ENCODE measurements at regions not wholly inside any gene's neighbourhood (a gene's known extent, or its start where the extent isn't known, plus 50 kb on each side); places are given as distances from the start of the nearest gene placed in this dataset.

- no TSS peak for BruUV-seq (replicated peaks)
- dilution Hi-C loops (cut with HindIII; ENCODE audit: low sequenced_read_pairs, unreplicated experiment): no loop called here
These were observed 935.5 kb downstream of the RAB28 start for GRCh38 chr4:12548678-12549077.

More at GRCh38 chr4:12548678-12549077, 935.5 kb downstream of the RAB28 start:
- H3K79me1 ChIP-seq (ENCODE audit: low read depth in 1 of 2, low read length in 2 of 2): no peaks in the 10 kb centered on the region
- no peak overlapping the region for H2BK15ac ChIP-seq (ENCODE audit: low read depth, low read length)
- no peak overlapping the region for H3K4me3 ChIP-seq (ENCODE audit: insufficient read depth, low read depth, low read length)
- H3K9ac ChIP-seq (ENCODE audit: low read depth, low read length): no peak overlapping the region
- no peaks in the 10 kb centered on the region for H4K20me1 ChIP-seq (ENCODE audit: insufficient read depth, low read length)
- no peak overlapping the region for H3K4me2 ChIP-seq (ENCODE audit: low read depth, low read length)
- no peak overlapping the region for H4K91ac ChIP-seq (ENCODE audit: insufficient read depth, low read depth, low read length)
- H3K18ac ChIP-seq (ENCODE audit: low read depth, low read length): no peak overlapping the region
- DNase-seq (no peak), ATAC-seq (ENCODE audit: low read depth) (no peak)
- H3K27ac ChIP-seq (ENCODE audit: insufficient read depth, low read length): no peak overlapping the region
- no peak overlapping the region for H4K5ac ChIP-seq (ENCODE audit: low read depth, low read length)
- WGBS, 2 experiments (ENCODE audit: extremely low coverage in 2 of 2, insufficient read length in 1 of 2): no CpG with 5 or more reads among the region's 4 CpGs
- no peaks in the 10 kb centered on the region for H3K9me1 ChIP-seq (ENCODE audit: insufficient read depth, low read length)
- no peak overlapping the region for H4K8ac ChIP-seq (ENCODE audit: low read depth in 2 of 2, low read length in 2 of 2)
- no peak overlapping the region for H2AFZ ChIP-seq (replicated peaks; ENCODE audit: low read length, poor library complexity)
- intact Hi-C loops (cut with micrococcal nuclease) (no loop called here), in situ Hi-C loops (cut with MboI; ENCODE audit: low sequenced_read_pairs) (no loop called here)
- no peaks in the 10 kb centered on the region for H3K4me1 ChIP-seq (ENCODE audit: control insufficient read depth, insufficient read depth, low read length)
- H3K23ac ChIP-seq (ENCODE audit: low read depth, low read length): no peak overlapping the region
- no peaks in the 10 kb centered on the region; the same call in 1 of the 2 replicates for H3K9me3 ChIP-seq (ENCODE audit: control insufficient read depth, insufficient read depth, low read length)
- no peak overlapping the region for H3K56ac ChIP-seq (ENCODE audit: extremely low read depth, insufficient read depth, low read length)
- no peak overlapping the region for H2AK9ac ChIP-seq (replicated peaks; ENCODE audit: low read depth, low read length, poor library complexity)
- no peak overlapping the region for H2BK5ac ChIP-seq (ENCODE audit: low read depth, low read length, poor library complexity, severe bottlenecking)
- no peaks in the 10 kb centered on the region for H3K36me3 ChIP-seq (ENCODE audit: control insufficient read depth, insufficient read depth, low read length)
- no peaks in the 10 kb centered on the region for H3K27me3 ChIP-seq (ENCODE audit: control insufficient read depth, insufficient read depth, low read length)
- H2BK20ac ChIP-seq (ENCODE audit: low read depth, low read length): no peak overlapping the region
- no peak overlapping the region for H2BK120ac ChIP-seq (ENCODE audit: low read depth, low read length)
- ChIA-PET POLR2A (ENCODE audit: unreplicated experiment) (no interaction called here), CTCF (no interaction called here)
- H3K14ac ChIP-seq (replicated peaks; ENCODE audit: low read depth, low read length): no peak overlapping the region
- no peak overlapping the region for H3K4ac ChIP-seq (ENCODE audit: low read depth, low read length)
- no peak overlapping the region for H2AK5ac ChIP-seq (ENCODE audit: low read depth, low read length)
- TF ChIP-seq RCOR1 (IDR thresholded peaks at IDR 0.05; ENCODE audit: insufficient replicate concordance, low read length) (no peak), MAFK (IDR thresholded peaks at IDR 0.05; ENCODE audit: low read depth, low read length) (no peak), SMC3 (IDR thresholded peaks at IDR 0.05; ENCODE audit: low read depth, low read length) (no peak), ELK1 (IDR thresholded peaks at IDR 0.05; ENCODE audit: borderline replicate concordance, low read depth, low read length) (no peak), MAZ (IDR thresholded peaks at IDR 0.05; ENCODE audit: borderline replicate concordance, low read depth, low read length) (no peak), POLR2A (IDR thresholded peaks at IDR 0.05; ENCODE audit: low read depth, low read length) (no peak), RFX5 (IDR thresholded peaks at IDR 0.05; ENCODE audit: low read depth, low read length) (no peak), CTCF (conservative IDR thresholded peaks at IDR 0.05; ENCODE audit: low read depth, low read length) (no peak), CHD1 (IDR thresholded peaks at IDR 0.05; ENCODE audit: low read depth, low read length) (no peak), NFE2L2 (IDR thresholded peaks at IDR 0.05; ENCODE audit: low read depth, low read length) (no peak), RAD21 (IDR thresholded peaks at IDR 0.05; ENCODE audit: low read length) (no peak)
